VCaP (cell line): ENCODE measurements at regions not wholly inside any gene's neighbourhood (a gene's known extent, or its start where the extent isn't known, plus 50 kb on each side); places are given as distances from the start of the nearest gene placed in this dataset.

ENCODE experiments used
- H3K27ac ChIP-seq: fragments of 450-650 bp; 2 replicates; pipeline ENCODE4 v1.5.1; 2017
- TF ChIP-seq, protein P1 (sequence below): fragments of 450-650 bp; conservative IDR thresholded peaks from 2 replicates; pipeline ENCODE4 v1.5.1; 2017; ENCODE audit warnings: mild to moderate bottlenecking, moderate library complexity

DNA sequence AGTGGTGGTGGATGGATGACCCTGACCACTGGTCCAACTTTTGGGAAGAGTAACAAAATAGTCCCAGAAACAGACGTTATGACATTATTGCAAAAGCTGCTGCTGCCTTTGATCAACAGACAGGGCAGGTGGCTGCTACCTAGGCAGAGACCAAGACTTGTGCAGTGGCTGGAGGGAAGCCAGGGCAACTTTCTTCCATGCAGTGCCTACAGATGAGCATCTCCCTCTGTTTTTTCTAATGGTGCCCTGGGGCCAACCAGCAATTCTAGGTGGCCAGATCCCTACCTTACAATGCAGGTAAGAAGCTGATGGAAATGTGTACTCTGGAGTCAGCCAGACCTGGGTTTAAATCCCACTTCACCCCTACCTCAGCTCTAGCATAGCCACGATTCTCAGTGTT lies 283.1 kb upstream of the POU3F1 start:
- no peak overlapping the region for H3K27ac ChIP-seq
- TF ChIP-seq, protein P1, sequence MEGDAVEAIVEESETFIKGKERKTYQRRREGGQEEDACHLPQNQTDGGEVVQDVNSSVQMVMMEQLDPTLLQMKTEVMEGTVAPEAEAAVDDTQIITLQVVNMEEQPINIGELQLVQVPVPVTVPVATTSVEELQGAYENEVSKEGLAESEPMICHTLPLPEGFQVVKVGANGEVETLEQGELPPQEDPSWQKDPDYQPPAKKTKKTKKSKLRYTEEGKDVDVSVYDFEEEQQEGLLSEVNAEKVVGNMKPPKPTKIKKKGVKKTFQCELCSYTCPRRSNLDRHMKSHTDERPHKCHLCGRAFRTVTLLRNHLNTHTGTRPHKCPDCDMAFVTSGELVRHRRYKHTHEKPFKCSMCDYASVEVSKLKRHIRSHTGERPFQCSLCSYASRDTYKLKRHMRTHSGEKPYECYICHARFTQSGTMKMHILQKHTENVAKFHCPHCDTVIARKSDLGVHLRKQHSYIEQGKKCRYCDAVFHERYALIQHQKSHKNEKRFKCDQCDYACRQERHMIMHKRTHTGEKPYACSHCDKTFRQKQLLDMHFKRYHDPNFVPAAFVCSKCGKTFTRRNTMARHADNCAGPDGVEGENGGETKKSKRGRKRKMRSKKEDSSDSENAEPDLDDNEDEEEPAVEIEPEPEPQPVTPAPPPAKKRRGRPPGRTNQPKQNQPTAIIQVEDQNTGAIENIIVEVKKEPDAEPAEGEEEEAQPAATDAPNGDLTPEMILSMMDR, result no peak

DNA sequence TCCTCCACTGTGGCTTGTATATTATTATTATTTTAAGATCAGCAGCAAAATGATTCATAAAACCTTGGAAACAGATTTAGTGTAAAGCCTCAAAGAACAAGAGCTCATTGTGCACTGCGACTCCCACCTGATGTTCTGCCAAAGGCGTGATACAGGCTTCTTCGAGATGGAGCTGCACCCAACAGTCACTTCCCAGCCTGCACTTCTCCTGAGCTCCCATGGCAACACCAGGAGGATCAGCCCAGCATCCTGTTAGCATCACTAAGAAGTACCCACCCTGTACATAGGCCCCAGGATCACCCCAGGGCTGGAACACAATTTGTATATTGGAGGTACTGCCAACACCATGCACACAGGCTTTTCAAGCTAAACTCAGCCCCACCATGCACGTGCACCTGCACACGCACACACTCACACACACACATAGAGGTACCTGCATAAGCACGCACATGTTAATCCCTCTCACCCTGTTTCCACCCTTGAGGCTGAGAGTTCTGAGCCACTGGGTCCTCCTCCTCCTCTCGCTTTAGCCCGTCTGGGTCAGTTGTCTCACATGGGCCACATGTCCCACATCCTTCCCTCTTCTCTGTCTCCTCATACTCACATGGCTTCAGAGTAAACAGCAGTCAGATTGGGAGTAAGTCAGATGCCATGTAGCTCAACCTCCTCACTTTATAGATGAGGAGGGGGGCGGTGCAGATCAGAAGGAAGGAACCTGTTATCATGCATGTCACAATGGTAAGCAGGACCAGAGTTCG lies 281.9 kb upstream of the POU3F1 start:
- TF ChIP-seq, protein P1, result no peak
- H3K27ac ChIP-seq, result no peak overlapping the region

DNA sequence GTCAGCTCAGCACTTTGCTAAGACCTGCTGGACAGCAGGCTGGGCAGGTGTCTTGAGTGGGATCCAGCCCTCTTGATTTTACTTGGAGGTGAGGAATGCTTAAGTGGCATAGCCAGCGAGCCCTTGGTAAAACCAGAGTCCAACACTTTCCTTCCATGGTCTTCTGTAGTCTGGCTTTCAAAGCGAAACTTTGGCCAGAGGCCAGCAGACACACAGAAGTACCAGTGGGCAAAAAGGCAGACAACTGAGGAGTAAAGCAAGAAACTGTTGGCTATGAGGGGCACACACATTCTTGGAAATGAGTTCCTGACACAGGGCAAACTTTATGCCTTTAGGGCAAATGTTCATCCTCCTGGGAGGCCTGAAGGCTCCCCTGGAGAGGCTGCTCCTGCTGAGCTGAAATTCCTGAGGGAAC lies 281.0 kb upstream of the POU3F1 start:
- TF ChIP-seq, protein P1, result no peak

DNA sequence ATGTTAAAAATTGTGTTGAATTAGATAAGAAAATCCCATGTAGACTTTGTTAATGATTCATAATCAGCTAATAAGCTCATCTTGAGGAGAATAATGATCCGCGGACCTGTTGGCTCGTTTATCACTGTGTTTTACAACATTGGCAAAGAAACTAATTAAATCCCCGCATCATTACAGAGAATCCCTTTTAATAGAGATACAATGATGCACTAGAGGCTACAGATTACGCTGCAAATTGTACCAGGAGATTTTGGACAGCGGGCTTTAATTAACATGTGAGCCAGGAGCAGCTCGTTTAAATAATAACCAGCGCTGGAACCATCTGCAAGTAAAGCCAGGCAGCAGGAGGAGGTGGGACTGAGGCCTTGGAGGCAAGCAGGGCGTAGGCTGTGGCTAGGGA lies 280.3 kb upstream of the POU3F1 start:
- no peak overlapping the region for H3K27ac ChIP-seq
- TF ChIP-seq, protein P1, result no peak

More for the DNA sequence above, 281.0 kb upstream of the POU3F1 start:
- no peak overlapping the region for H3K27ac ChIP-seq

DNA sequence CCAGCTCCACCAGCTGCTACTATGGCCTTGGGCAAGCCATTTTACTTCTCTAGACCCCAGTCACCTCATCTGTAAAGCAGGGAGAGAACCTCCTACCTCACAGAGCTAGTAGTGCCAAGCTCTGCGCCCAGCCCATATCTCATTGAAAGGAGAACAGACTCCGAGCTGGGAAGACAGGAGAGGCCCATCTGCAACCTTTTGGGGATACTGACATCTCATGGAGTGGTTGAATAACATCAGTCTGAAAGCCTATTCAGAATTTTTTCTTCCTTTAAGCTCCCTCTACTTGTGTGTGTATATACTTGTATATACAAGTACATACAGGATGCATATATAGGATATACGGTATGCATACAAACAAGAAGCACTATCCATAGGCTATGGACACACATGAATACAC lies 279.5 kb upstream of the POU3F1 start:
- H3K27ac ChIP-seq, result no peak overlapping the region
- TF ChIP-seq, protein P1, result no peak

DNA sequence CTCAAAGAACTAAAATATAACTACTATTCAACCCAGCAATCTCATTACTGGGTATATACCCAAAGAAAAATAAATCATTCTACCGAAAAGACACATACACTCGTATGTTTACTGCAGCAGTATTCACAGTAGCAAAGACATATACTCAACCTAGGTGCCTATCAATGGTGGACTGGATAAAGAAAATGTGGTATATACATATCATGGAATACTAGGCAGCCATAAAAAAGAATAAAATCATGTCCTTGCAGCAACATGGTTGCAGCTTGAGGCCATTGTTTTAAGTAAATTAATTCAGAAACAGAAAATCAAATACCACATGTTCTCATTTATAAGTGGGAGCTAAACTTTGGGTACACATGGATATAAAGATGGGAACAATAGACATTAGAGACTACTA lies 266.2 kb upstream of the POU3F1 start:
- TF ChIP-seq, protein P1, result no peak
- H3K27ac ChIP-seq, result no peak overlapping the region

DNA sequence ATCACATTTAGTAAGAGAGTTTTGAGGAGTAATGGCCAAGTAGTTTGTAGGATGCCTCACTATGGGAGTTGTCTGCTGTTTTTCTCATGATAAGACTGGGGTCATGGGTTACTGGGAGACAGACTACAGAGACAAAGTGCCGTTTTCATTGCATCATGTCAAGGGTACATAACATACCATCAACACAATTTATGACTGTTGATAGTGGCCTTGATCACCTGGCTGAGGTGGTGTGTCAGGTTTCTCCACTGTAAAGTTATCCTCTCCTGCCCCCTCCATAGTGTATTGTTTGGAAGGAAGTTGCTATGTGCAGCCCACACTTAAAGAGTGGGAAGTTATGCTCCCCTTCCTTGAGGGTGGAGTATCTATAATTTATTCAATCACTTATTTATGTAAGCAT lies 263.5 kb upstream of the POU3F1 start:
- TF ChIP-seq, protein P1, result no peak

More for the DNA sequence above, 263.5 kb upstream of the POU3F1 start:
- H3K27ac ChIP-seq, result no peak overlapping the region
